T-helper 1 cell treated with Interleukin-12 subunit alpha and Interleukin-12 subunit beta and Interleukin-4 antibody, amounts not matched to agents 30 ng/mL and 1 ng/mL, for 36 hours (primary cell): ENCODE measurements at regions not wholly inside any gene's neighbourhood (a gene's known extent, or its start where the extent isn't known, plus 50 kb on each side); places are given as distances from the start of the nearest gene placed in this dataset.

Experiments
- intact Hi-C: fragments of 100-400 bp; cut with micrococcal nuclease; formaldehyde crosslinking; loops from one replicate; pipeline ENCODE4 v1.15.1; 2024

DNA sequence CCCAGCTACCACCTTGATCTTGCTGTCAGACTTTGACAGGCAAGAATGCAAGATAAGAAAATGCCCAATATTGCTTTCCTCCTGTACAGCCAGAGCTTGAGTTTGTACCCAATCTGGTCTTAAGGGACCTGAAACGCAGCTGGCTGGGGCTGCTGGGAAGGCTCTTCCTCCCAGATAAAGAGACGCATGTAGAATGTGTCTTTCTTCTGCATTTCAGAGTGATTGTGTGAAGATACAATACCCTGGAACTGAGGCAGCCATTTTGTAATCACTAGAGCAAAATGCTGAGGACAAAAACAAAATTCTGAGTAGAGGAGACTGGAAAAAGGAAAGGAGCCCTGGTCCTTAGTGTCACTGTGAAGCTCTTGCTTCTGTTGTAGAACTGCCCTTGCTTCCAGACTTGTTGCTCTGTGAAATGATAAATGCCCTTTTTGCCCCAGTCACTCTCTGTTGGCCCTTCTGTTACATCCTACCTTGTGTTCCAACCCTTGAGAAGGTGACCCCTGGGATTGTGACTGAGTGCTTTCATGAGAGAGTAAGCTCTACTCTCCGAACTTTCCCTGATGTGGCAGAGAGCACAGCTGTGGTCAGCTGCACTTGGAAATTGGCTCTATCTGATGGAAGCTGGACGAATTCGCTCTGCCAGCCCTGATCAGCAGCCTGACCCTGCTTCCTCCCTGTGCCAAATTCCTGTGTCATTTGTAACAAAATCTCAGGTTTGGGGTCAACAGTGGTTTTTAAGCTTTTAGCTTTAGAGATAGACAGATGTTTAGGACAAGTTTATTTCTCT, 137.4 kb upstream of the RBMS1 start:
- intact Hi-C loops = no loop called here

DNA sequence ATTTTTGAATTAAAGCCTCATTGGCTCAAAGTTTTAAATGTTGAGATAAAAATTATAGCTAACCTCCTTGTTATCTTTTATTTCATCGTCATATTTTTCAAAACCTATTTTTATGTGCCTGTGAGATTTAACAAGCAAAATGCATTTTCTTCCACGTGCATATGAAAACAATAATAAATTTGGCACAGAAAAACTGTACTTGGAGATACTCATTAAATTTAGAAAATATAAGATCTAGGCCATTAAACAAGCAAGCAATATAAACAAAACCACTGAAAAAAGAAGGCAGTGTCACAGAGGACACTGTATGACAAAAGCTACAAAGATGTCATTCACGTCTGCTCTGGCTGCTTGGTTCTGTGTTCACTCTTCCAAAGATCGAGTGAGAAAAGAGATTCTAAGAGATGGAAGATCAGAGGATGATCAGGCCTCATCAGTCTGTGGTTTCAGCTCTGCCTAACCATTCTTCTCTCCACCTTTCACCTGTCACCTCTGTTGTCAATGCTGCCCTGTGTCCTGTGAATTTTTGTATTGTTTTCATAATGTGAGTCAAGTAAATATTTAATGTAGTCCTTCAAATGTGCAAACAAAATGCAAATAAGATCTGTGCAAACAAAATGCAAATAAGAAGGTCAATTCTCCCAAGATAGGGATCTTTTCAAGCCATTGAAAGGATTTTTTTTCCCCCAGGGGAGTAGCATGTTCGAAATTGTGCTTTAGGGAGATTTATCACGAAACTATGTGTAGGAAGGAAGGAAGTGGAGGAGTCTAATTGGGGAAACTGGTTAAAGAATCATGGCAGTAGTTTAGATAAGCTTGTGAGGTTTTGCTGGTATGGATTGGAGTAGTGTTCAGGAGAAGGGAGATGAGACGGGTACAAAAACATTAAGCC, 138.7 kb upstream of the RBMS1 start:
- intact Hi-C loops = no loop called here

DNA sequence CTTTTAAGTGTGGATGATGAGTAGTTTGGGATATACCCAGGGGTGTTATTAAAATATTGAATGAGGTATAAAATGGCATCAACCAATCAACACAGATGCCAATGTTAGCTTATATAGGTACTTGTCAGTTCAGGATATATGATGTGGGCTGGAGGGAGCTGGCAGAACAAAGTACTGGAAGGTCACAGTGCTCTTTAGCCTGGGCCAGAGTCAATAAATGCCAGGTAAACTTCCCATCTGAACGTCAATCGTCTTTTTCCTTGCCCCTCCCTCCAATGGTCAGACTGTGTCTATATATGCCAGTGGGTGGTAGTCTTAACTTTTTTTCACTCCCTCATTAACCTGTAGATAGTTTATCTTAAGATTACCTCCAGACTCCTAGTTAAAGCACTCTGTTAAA, 140.8 kb upstream of the RBMS1 start:
- intact Hi-C loops = no loop called here

DNA sequence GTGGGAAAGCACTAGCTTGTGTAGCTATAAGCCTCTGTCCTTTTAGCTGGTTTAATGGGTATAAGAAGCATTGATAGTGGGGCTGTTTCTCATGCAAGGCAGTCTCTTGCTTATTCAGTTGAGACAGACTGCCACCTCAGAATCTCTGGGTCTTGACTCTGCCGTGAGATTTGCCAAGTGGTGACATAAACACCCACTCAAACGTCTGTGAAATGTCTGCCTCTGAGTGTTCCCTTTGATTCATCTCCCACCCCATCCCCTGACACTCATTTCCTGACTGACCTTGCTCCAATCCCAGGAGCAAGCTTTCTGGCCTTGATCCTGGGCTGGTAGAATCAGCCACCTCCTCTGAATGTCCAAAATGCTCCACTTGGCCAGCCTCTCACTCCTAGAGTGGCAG, 141.9 kb upstream of the RBMS1 start:
- intact Hi-C loops = no loop called here

DNA sequence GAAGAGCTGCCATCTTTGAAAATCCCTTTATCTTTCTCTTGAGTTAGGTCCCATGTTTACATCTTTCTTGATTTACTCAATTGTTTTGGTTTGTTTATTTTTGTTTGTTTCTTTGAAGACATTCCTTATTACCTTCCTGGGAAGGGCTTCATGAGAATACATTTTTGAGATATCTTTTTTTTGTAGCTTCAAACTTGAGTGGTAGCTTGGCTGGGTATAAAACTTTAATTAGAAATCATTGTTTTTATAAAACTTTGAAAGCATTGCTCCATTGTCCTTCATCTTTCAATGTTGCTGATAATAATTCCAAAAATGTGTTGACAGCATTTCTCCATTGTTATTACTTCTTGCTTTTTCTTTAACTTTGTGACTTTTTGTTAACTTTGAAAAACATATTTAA, 145.9 kb upstream of the RBMS1 start:
- intact Hi-C loops = no loop called here

DNA sequence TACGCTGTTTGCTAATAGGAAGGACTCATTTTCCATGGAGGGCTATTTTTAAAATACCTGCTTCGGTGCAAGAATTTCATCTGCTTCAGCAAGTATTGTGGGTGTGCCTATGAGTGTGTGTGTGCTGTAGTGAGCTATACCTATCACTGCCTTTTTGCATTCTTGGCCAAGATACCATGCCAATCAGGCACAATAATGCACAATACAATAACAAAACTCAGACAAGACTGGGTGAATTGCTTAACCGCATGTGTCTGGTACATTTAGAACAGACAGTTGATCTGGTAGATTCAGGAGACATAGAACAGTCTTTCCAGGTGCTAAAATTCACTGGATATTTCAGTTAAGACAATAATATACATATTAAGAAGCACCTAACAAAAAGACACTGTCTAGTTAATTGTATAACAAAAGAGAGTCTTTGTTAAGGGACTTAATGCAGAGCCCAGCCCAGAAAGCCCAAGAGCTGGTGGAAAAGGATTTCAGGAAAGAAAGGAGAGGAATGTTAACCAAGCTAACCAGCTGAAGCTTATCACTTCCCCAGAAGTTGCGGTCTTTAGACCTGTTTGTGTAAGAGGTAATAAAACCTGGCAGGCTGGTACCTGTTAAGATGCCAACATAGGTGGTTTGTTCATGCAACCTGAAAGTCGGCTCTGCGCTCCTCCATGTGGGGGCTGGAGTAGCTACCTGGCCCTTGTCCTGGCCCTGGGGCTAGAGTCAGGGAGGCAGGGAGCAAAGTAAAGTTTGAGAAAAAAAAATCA, 153.3 kb upstream of the RBMS1 start:
- intact Hi-C loops = no loop called here

DNA sequence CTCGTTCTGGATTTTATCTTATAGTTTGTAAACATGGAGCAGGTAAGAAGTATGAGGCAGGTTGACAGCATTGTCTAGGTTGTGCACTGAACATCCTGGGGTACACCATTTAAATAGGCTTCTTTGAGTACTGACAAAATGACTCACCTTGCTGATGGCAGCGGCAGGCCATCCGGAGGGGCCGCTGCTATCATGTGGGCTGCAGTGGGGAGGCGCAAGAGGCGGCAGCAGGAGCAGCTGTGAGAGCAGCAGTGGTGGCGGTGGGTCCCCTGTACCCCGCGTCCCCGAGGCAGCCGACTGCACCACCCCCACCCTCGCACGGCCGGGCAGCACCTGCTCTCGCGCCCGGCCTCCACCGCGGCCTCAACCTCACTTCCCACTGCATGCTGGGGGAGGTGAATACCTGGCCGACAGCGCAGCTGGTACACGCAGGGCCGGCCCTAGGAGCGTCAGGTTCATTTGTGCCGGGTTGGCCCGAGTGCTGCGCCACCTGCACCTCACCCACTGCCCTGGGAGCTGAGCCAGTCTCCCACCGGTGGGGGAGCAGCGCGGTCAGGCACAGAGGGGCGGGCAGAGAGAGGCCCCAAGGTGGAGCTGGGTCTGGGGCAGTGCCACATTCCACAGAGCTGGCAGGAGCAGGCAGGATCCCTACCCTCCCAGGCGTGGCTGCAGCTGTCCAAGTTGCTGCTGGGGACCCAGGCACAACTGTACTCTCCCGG, 154.5 kb upstream of the RBMS1 start:
- intact Hi-C loops = no loop called here

DNA sequence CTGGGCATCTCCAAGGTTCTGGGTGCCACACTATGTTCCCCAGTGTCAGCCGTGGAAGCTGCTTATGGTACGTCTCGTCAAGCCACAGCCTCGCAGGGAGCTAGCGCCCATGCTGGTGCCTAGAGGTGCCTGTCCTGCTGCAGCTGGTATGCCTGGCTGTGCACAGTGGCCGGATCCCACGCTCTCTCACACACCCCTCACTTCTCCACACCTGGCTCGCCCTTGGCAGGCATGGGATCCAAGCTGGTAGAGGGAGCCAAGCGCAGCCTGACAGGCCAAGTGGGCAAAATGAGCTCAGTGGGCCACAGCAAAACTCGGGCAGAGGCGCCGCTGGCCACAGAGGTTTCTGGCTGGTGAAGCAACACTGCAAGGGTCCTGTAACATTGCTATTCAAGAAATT, 156.1 kb upstream of the RBMS1 start:
- intact Hi-C loops = loop anchor here (5.0 kb wide), 3 partner anchors 157 to 327 kb away; partner anchors contain the start of gene RBMS1

DNA sequence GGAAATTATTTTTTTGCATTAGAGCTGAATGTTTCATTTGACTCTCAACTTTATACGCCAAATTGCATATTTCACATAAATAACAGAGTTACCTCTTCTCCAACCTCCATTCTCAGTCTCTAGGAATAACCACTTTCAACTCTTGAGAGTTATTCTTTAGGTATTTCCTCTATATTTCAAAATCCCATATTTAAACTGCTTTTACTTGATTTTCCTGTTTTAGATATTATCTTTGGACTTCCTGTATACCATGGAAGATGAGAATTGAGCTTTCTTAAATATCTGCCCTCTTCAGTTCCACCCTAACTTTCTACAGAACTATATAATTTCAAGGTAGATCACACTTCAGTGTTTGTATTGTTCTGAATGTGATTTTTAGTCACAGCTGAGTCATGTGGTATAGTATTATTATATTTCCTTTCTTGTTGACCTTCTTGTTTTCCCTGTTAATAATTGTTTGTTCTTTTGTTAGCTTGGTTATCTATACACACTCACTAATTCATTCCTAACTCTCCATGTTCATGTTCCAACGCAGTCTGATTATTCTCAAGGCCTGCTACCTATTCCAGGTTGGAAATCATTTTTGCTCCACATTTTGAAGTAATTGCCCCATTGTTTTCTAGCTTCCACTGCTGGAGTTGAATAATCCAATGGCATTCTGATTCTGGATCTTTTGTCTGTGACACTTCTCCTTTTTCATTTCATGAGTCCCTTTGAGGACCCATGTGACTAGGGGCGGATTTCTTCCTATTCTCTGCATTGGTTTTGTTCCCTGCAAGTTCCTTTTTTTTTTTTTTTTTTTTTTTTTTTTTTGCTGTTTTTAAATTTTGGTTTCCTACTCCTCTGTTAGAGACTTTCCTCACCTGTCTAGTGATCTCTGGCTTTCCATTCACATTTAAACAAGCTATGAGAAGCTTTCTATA, 156.8 kb upstream of the RBMS1 start:
- intact Hi-C loops = loop anchor here (5.0 kb wide), 3 partner anchors 158 to 328 kb away; partner anchors contain the start of gene RBMS1

DNA sequence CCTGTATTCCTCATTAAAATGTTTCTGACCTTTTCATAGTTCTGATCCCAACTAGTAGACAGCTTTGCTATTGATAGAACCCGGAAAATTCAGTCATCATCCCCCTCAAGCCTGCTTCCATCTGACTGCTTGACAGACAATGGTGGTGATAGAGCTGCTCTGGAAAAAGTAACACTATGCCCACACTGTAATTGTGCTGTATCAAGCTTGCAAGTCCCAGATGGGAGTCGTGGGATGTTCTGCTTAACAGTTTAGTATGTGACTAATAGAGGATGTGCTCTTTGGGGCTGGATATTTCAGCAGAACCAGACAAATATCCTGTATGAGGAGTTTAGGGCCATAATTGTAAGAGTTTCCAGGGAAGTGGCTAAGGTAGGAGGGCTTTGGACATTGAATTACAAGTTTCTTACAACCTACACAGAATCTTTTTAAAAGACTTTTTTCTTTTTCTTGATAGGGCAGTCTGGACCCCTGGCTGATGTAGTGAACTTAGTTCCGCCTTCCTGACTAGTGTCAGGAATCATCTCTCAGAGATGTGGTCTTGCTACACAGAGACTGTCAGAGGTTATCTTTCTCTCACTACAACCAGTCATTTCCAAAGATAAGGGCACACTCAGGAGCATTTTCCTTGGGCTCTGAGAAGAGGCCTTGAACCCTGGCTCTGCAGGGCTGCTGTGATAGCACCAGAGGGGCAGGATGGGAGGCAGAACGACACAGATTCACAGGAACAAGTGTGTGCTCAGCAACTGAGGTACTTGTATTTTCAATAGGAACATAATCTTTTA, 158.0 kb upstream of the RBMS1 start:
- intact Hi-C loops = loop anchor here (5.0 kb wide), 3 partner anchors 159 to 329 kb away; partner anchors contain the start of gene RBMS1

DNA sequence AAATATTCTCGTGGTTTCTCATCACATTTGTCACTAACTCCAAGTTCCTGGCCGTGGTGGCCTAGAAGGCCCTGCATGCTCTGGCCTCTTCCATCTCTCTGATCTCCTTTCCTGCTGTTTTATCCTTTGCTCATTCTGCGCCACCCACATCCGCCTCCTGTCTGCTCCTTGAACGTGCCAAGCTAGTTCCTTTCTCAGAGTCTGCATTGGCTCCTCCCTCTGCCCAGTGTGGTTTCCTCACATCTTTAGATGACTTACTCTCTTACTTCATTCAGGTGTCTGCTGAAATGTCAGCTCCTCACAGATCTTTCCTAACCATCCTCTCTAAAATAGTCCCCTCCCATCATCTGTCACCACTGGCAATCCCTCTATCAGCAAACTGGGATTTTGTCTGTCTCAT, 158.6 kb upstream of the RBMS1 start:
- intact Hi-C loops = loop anchor here (5.0 kb wide), 3 partner anchors 160 to 330 kb away; partner anchors contain the start of gene RBMS1

DNA sequence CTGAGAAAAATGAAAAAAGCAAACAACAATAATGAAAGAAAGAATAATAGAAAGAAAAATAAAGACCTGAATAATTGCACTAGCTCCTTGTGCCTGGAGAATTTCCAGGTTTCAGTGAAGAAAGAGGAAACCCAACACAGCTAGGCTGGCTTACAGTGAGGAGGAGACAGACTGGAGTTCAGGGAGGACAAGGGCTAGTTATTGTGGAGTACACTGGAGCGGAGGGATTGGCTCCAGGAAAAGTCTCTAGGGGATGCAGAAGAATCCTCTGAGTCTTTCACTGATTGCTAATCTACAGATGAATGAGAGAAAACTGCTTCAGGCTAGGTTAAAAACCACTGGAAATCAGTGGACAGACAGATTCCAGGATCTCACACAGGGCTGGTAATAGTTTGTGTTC, 163.6 kb upstream of the RBMS1 start:
- intact Hi-C loops = no loop called here

DNA sequence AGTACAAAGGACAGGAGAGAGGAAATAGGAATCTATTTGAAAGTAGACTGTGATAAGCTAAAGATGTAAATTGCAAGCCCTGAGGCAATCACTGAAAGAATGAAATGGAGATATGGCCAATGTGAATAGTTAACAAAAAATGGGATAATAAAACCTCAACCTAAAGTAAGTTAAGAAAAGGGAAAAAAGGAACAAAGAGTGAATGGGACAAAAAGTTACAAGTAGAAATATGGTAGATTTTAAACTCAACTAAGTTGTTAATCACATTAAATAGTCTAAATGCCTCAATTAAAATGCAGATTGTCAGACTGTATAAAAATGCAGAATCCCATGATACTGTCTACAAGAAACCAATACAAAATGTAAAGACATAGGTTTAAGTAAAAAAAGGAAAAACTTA, 165.2 kb upstream of the RBMS1 start:
- intact Hi-C loops = no loop called here

DNA sequence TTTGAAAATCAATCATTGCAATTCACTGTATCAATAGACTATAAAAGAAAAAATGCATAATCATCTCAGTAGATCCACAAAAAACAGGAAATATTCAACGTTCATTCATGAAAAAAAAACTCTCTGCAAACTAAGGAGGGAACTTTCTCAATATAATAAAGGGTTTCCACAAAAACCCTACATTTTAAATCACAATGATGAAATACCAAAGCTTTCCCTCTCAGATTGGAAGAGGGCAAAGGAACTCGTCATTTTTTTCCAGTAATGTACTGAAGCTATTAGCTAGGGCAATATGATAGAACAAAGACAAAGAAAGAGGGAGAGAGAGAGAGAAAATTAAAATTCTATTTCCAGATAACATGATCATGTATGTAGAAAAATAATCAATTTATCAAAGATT, 167.1 kb upstream of the RBMS1 start:
- intact Hi-C loops = no loop called here

DNA sequence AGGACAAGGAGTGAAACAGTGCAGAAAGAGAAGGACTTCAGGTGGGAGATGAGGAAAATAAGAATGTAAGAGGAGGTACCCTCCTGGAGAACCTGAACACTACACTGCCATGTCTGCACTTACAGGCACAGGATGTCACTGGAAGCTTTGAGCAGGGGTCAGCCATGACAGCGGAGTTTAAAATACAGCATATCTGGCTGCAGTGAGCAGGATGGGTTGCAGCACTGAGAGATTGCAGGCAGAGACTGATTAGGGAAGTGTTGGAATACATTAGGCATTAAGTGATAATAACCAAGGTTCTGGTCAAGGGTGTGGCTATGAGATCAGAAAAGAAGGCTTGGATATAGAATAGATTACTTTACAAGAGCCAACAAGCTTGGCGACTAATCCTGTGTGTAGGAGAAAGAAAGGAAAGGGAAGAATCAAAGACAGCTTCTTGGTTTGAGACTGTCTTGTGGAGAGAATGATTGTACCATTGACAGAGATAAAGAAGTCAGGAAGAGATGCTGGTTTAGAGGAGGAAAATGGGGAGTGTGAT, 171.1 kb upstream of the RBMS1 start:
- intact Hi-C loops = no loop called here

DNA sequence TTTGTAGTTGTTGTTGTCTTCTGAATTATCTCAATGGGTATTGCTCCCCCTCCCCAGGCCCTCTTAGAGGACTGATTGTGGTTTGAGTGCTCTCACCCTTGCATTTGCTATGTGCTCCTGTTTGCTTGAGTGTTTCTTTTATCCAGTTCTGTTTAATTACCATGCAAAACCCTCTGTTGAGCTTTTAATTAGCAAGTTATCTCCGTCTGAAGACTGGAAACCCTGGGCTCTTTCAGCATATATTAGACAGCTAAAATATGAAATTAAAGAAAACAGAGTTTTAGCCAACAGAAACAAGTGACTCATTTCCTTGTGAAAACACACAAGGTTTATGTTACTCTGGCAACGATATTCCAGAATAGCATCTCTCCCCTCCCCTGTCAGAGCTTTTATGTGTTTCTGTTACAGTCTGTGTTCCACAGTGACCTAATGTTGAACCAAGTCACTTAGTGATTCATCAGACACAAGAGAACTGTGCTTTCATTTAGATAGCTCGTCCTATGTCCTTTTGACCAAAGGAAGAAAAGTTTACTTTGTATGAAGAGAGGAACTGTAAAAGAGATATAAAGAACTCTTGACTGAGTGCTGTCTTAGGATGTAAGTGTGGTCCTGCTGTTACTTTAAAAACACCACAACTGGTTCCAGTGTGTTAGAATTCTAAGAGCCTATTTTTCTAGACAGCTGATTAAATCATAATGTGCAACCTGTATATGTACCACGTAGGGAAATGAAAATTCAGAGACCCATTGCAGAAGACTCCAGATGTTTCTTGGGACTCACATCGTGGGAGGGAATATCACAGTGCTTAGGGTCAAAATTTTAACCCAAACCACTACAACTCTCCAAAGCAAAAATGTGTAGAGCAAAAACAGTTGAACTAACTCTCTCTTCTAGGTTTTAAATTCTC, 172.8 kb upstream of the RBMS1 start:
- intact Hi-C loops = no loop called here

DNA sequence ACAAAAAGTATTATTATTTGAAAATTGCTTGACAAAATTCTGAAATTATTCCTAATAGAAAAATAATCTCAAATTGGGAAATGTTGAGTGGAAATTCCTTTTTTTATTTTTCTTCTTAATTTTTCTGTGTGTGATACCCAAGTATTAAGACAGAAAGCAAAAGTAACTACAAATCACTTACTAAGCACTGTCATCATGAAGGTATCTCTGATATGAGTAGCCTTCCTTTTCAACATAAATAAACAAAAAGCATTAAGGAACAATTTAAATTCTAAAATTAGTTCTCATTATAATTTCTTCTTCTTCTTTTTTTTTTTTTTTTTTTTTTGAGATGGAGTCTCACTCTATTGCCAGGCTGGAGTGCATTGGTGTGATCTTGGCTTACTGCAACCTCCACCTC, 174.2 kb upstream of the RBMS1 start:
- intact Hi-C loops = no loop called here

DNA sequence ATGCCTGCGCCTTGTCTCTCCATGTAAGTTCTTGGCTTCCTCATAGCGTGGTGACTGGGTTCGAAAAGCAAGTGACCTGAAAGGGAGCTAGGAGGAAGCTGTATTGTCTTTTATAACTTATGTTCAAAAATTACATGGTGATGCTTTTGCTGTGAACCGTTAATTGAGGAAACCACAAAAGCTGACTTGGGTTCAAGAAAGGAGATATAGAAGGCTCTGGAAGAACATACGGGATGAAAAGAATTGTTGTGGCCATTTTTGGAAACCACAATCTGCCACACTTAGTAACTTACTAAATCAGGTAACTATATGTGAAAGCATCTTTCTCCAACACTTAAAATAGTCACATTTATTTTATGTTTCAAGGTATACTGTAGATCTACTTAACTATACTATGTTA, 177.0 kb upstream of the RBMS1 start:
- intact Hi-C loops = no loop called here
